HCT116 (cell line): ENCODE measurements at regions not wholly inside any gene's neighbourhood (a gene's known extent, or its start where the extent isn't known, plus 50 kb on each side); places are given as distances from the start of the nearest gene placed in this dataset.

Source experiments
- ATAC-seq: fragments of 200-7000 bp; cut with Tn5 transposase; 2 replicates; pipeline ENCODE4 v1.9.1; 2020; ENCODE audit warnings: mild to moderate bottlenecking, moderate library complexity
- BruUV-seq: library from RNA; stranded (reverse); fragments of 400-500 nt; replicated peaks from 2 replicates; lab custom pipeline; 2021; lab: Mats Ljungman, UMichigan
- CTCF ChIA-PET: fragments of 300-600 bp; sonication (Branson Sonifier 250); formaldehyde crosslinking; loops from one replicate; lab custom pipeline; 2021; ENCODE audit warnings: antibody characterized with exemption; lab: Charles Lee
- POLR2A ChIA-PET: fragments of 300-600, 350-600 bp; sonication (Branson Sonifier 250); formaldehyde crosslinking; loops from one replicate; lab custom pipeline; 2021; ENCODE audit warnings: antibody characterized with exemption; lab: Charles Lee
- RAD21 ChIA-PET, 2 experiments: fragments of 300-600 bp; sonication (Branson Sonifier 250); formaldehyde crosslinking; loops; one replicate each; lab custom pipeline; 2023; ENCODE audit warnings: low total read pairs in 2 of 2; ENCODE audit not compliant: uncharacterized antibody in 2 of 2, unreplicated experiment in 2 of 2, low non-redundant PET in 1 of 2; lab: Charles Lee
- DNase-seq: peaks from one replicate; pipeline ENCODE4 v3.0.0-alpha.2; 2010; ENCODE audit warnings: low read depth, low spot score
- H2AFZ ChIP-seq: fragments of 200-600 bp; shearing (Covaris generic), sonication (generic); 2 replicates; pipeline ENCODE4 v1.6.1; 2017; ENCODE audit warnings: low read depth, mixed run types, mixed read lengths, antibody characterized with exemption, low read length; ENCODE audit not compliant: poor library complexity, severe bottlenecking
- H3K27ac ChIP-seq: 2 replicates; pipeline ENCODE4 v1.5.1; 2012; ENCODE audit warnings: low read depth, low read length
- H3K27me3 ChIP-seq: fragments of 200-600 bp; sonication (generic); 2 replicates; pipeline ENCODE4 v1.6.1; 2016; ENCODE audit warnings: mixed run types, low read length, mixed read lengths; ENCODE audit not compliant: insufficient read depth
- H3K36me3 ChIP-seq, 2 experiments: fragments of 200-500 bp in 1 of 2; fragments of 200-600 bp in 1 of 2; sonication (Bioruptor generic) in 1 of 2; sonication (generic) in 1 of 2; 2 replicates each; pipeline versions ENCODE4 v1.5.1 to v1.6.1; 2014 to 2016; ENCODE audit warnings: low read length in 2 of 2, inconsistent platforms in 1 of 2, mixed read lengths in 1 of 2, mixed run types in 1 of 2; ENCODE audit not compliant: insufficient read depth in 2 of 2, control insufficient read depth in 1 of 2
- H3K4me1 ChIP-seq, 2 experiments: fragments of 200-600 bp in 1 of 2; sonication (generic) in 1 of 2; 2 replicates each; pipeline versions ENCODE4 v1.5.1 to v1.6.1; 2012 to 2017; ENCODE audit warnings: low read length in 2 of 2, inconsistent platforms in 1 of 2, mild to moderate bottlenecking in 1 of 2, mixed read lengths in 1 of 2, mixed run types in 1 of 2, moderate library complexity in 1 of 2; ENCODE audit not compliant: insufficient read depth in 2 of 2, control insufficient read depth in 1 of 2
- H3K4me2 ChIP-seq: fragments of 200-600 bp; sonication (generic); 2 replicates; pipeline ENCODE4 v1.6.1; 2017; ENCODE audit warnings: mixed run types, low read length, mixed read lengths
- H3K4me3 ChIP-seq, 2 experiments: fragments of 200-600 bp in 1 of 2; sonication (generic) in 1 of 2; replicated peaks in 1 of 2; 2 replicates each; pipeline ENCODE4 v1.5.1; 2011 to 2016; ENCODE audit warnings: low read length in 2 of 2, control low read depth in 1 of 2, low read depth in 1 of 2, mild to moderate bottlenecking in 1 of 2, mixed read lengths in 1 of 2, mixed run types in 1 of 2
- H3K79me2 ChIP-seq: fragments of 200-600 bp; sonication (generic); 2 replicates; pipeline ENCODE4 v1.6.1; 2017; ENCODE audit warnings: mild to moderate bottlenecking, mixed run types, low read length, moderate library complexity, mixed read lengths; ENCODE audit not compliant: insufficient read depth
- H3K9ac ChIP-seq: fragments of 200-600 bp; sonication (generic); 2 replicates; pipeline ENCODE4 v1.6.1; 2016; ENCODE audit warnings: low read length, mixed read lengths
- H3K9me2 ChIP-seq: fragments of 200-600 bp; sonication (generic), shearing (Covaris generic); 2 replicates; pipeline ENCODE4 v1.6.1; 2017; ENCODE audit warnings: mixed run types, mild to moderate bottlenecking, moderate library complexity; ENCODE audit not compliant: insufficient read depth
- H3K9me3 ChIP-seq, 2 experiments: fragments of 200-500 bp in 1 of 2; fragments of 200-600 bp in 1 of 2; sonication (Bioruptor generic) in 1 of 2; sonication (generic) in 1 of 2; 2 replicates each; pipeline ENCODE4 v1.6.1; 2014 to 2017; ENCODE audit warnings: low read length in 2 of 2, mixed read lengths in 2 of 2, inconsistent platforms in 1 of 2, low read depth in 1 of 2, mild to moderate bottlenecking in 1 of 2, mixed run types in 1 of 2, moderate library complexity in 1 of 2; ENCODE audit not compliant: control insufficient read depth in 1 of 2, insufficient read depth in 1 of 2
- H4K20me1 ChIP-seq: fragments of 200-600 bp; sonication (generic), shearing (Covaris generic); 2 replicates; pipeline ENCODE4 v1.6.1; 2017; ENCODE audit warnings: mixed run types, mild to moderate bottlenecking, moderate library complexity; ENCODE audit not compliant: insufficient read depth
- CBX3 ChIP-seq: IDR thresholded peaks from 2 replicates; pipeline ENCODE4 v1.6.1; 2012; ENCODE audit warnings: low read depth
- EGR1 ChIP-seq: IDR thresholded peaks from 2 replicates; pipeline ENCODE4 v1.6.1; 2012; ENCODE audit warnings: low read depth
- EZH2 ChIP-seq: fragments of 200-600 bp; sonication (generic); IDR thresholded peaks from 2 replicates; pipeline ENCODE4 v1.6.1; 2017; ENCODE audit warnings: antibody characterized with exemption, mixed run types
- EZH2phosphoT487 ChIP-seq: fragments of 200-600 bp; IDR thresholded peaks from 2 replicates; pipeline ENCODE4 v1.6.1; 2018; ENCODE audit warnings: antibody characterized with exemption, borderline replicate concordance
- FOSL1 ChIP-seq: IDR thresholded peaks from 2 replicates; pipeline ENCODE4 v1.6.1; 2012; ENCODE audit warnings: low read depth
- JUND ChIP-seq: IDR thresholded peaks from 2 replicates; pipeline ENCODE4 v1.6.1; 2012
- POLR2AphosphoS5 ChIP-seq: IDR thresholded peaks from 2 replicates; pipeline ENCODE4 v1.6.1; 2011; ENCODE audit warnings: mild to moderate bottlenecking, low read depth, low read length, moderate library complexity
- RAD21 ChIP-seq: IDR thresholded peaks from 2 replicates; pipeline ENCODE4 v1.6.1; 2012; ENCODE audit warnings: low read depth, mild to moderate bottlenecking
- SP1 ChIP-seq: IDR thresholded peaks from 2 replicates; pipeline ENCODE4 v1.6.1; 2012; ENCODE audit warnings: low read depth
- SRF ChIP-seq: IDR thresholded peaks from 2 replicates; pipeline ENCODE4 v1.6.1; 2012; ENCODE audit warnings: low read depth
- TCF7L2 ChIP-seq: IDR thresholded peaks from 2 replicates; pipeline ENCODE4 v1.7.0; 2011; ENCODE audit warnings: borderline replicate concordance, inconsistent platforms; ENCODE audit not compliant: insufficient read depth, insufficient read length; ENCODE audit errors: extremely low read depth
- YY1 ChIP-seq: IDR thresholded peaks from 2 replicates; pipeline ENCODE4 v1.6.1; 2011; ENCODE audit warnings: low read length, low read depth, moderate library complexity, mild to moderate bottlenecking; ENCODE audit not compliant: insufficient replicate concordance; ENCODE audit errors: extremely low read depth
- intact Hi-C: fragments of 100-400 bp; cut with micrococcal nuclease; formaldehyde crosslinking; loops from 2 replicates; pipeline ENCODE4 v1.10.0; 2022
- TF ChIP-seq, protein P1 (sequence below), 3 experiments: fragments of 200-600 bp in 1 of 3; sonication (generic) in 1 of 3; IDR thresholded peaks in 2 of 3; conservative IDR thresholded peaks in 1 of 3; 2 replicates each; pipeline ENCODE4 v1.5.1; 2012 to 2017; ENCODE audit warnings: low read depth in 2 of 3, low read length in 2 of 3, antibody characterized with exemption in 1 of 3, borderline replicate concordance in 1 of 3, control low read depth in 1 of 3, mild to moderate bottlenecking in 1 of 3, mixed read lengths in 1 of 3, mixed run types in 1 of 3, moderate library complexity in 1 of 3; ENCODE audit not compliant: insufficient read depth in 1 of 3
- TF ChIP-seq, protein P2 (sequence below): IDR thresholded peaks from 2 replicates; pipeline ENCODE4 v1.6.1; 2012

DNA sequence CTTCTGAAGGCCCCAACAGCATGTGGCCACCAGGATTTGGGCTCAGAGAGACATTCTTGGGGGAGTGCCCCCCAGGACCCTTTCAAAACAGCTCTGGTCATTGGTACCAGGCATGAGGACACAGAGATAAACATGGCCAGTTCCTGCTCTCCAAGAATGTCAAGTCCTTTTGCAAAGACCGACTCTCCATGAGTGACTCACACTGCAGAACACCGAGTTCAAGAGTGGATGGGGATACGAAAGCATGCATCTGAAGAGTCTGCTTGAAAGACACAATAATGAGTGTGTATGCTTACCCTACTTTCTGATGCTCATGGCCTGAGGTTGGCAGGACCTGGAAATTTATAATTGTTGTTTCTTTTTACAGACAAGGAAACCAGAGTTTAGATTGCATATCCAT is 450.6 kb downstream of the TSN start:
- no peak overlapping the region for H3K4me2 ChIP-seq
- no peaks in the 10 kb centered on the region for H3K36me3 ChIP-seq
- no peaks in the 10 kb centered on the region for H3K4me1 ChIP-seq
- ChIA-PET POLR2A (no interaction called here), RAD21 (no interaction called here), CTCF (no interaction called here)
- no peak overlapping the region for H2AFZ ChIP-seq
- no TSS peak for BruUV-seq
- no peaks in the 10 kb centered on the region for H4K20me1 ChIP-seq
- ATAC-seq: no peak
- H3K9ac ChIP-seq: no peak overlapping the region
- no peaks in the 10 kb centered on the region for H3K9me3 ChIP-seq
- H3K27me3 ChIP-seq: peaks cover 5% of the 10 kb centered on the region; the same call in 1 of the 2 replicates
- intact Hi-C loops: no loop called here
- no peak for DNase-seq
- no peak overlapping the region for H3K4me3 ChIP-seq
- no peaks in the 10 kb centered on the region for H3K9me2 ChIP-seq
- TF ChIP-seq SP1 (no peak), TCF7L2 (no peak), POLR2AphosphoS5 (no peak), JUND (no peak), EZH2 (no peak), SRF (no peak), CBX3 (no peak), RAD21 (no peak), EZH2phosphoT487 (no peak), EGR1 (no peak), YY1 (no peak), FOSL1 (no peak)
- TF ChIP-seq, protein P1, sequence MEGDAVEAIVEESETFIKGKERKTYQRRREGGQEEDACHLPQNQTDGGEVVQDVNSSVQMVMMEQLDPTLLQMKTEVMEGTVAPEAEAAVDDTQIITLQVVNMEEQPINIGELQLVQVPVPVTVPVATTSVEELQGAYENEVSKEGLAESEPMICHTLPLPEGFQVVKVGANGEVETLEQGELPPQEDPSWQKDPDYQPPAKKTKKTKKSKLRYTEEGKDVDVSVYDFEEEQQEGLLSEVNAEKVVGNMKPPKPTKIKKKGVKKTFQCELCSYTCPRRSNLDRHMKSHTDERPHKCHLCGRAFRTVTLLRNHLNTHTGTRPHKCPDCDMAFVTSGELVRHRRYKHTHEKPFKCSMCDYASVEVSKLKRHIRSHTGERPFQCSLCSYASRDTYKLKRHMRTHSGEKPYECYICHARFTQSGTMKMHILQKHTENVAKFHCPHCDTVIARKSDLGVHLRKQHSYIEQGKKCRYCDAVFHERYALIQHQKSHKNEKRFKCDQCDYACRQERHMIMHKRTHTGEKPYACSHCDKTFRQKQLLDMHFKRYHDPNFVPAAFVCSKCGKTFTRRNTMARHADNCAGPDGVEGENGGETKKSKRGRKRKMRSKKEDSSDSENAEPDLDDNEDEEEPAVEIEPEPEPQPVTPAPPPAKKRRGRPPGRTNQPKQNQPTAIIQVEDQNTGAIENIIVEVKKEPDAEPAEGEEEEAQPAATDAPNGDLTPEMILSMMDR (IDR thresholded peaks at IDR 0.05 in 2 of 3, conservative IDR thresholded peaks at IDR 0.05 in 1 of 3; ENCODE audit: borderline replicate concordance in 1 of 3, insufficient read depth in 1 of 3, low read depth in 2 of 3, low read length in 2 of 3): no peak
- TF ChIP-seq, protein P2, sequence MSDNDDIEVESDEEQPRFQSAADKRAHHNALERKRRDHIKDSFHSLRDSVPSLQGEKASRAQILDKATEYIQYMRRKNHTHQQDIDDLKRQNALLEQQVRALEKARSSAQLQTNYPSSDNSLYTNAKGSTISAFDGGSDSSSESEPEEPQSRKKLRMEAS: no peak
- no peaks in the 10 kb centered on the region for H3K79me2 ChIP-seq
- no peak overlapping the region for H3K27ac ChIP-seq
